Ovary (tissue), 3 donors: ENCODE measurements at regions not wholly inside any gene's neighbourhood (a gene's known extent, or its start where the extent isn't known, plus 50 kb on each side); places are given as distances from the start of the nearest gene placed in this dataset.

Experiments
- POLR2A ChIP-seq: fragments of 450-650 bp; IDR thresholded peaks from one replicate; pipeline ENCODE4 v1.6.1; 2017; ENCODE audit warnings: antibody characterized with exemption, mild to moderate bottlenecking, moderate library complexity
- TF ChIP-seq, protein P1 (sequence below), 3 donors: fragments of 450-650 bp in 2 of 3; fragments of 200-600 bp in 1 of 3; IDR thresholded peaks; one replicate each; pipeline versions ENCODE4 v1.5.1 to v1.8.0; 2016 to 2022; ENCODE audit warnings: antibody characterized with exemption in 3 of 3, mild to moderate bottlenecking in 1 of 3
- donor health status: DM: no; HTN: no; CAD: no.

DNA sequence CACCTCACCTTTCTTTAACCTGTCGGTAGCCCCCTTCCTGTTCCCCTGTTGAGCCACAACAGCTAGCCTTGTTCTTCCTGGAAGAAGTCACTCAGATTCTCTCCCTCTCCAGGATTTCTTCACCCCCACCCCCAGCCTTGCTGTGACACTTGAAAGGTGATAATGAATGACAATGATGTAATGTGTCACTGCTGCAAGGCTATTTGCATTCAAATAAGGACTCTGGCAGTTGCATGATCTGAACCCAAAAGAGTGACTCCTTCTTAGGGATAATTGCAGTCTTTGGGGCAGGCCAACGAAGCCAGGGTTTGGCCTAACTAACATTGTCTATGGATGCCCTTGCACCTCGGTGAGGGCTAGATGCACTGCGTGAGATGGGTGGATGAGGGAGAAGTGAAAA, 154.4 kb upstream of the CLINT1 start:
- TF ChIP-seq, protein P1, sequence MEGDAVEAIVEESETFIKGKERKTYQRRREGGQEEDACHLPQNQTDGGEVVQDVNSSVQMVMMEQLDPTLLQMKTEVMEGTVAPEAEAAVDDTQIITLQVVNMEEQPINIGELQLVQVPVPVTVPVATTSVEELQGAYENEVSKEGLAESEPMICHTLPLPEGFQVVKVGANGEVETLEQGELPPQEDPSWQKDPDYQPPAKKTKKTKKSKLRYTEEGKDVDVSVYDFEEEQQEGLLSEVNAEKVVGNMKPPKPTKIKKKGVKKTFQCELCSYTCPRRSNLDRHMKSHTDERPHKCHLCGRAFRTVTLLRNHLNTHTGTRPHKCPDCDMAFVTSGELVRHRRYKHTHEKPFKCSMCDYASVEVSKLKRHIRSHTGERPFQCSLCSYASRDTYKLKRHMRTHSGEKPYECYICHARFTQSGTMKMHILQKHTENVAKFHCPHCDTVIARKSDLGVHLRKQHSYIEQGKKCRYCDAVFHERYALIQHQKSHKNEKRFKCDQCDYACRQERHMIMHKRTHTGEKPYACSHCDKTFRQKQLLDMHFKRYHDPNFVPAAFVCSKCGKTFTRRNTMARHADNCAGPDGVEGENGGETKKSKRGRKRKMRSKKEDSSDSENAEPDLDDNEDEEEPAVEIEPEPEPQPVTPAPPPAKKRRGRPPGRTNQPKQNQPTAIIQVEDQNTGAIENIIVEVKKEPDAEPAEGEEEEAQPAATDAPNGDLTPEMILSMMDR (IDR thresholded peaks at IDR 0.05): no peak
- no peak for TF ChIP-seq POLR2A
